ENCODE measurements at regions not wholly inside any gene's neighbourhood (a gene's known extent, or its start where the extent isn't known, plus 50 kb on each side); places are given as distances from the start of the nearest gene placed in this dataset.

DNA sequence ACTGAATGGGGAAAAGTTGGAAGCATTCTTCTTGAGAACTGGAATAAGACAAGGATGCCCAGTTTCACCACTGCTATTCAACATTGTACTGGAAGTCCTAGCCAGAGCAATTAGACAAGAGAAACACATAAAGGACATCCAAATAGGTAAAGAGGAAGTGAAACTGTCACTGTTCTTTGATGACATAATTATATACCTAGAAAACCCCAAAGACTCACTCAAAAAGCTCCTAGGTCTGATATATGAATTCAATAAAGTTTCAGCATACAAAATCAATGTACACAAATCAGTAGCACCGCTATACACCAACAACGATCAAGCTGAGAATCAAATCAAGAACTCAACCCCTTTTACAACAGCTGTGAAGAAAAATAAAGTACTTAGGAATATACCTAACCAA, 157.3 kb upstream of the DDHD1 start:
- H3K36me3 Mint-ChIP-seq (ENCODE audit: insufficient read depth in 1 of 3, low read depth in 3 of 3): peaks cover 18 to 42% (median 20%) of the 10 kb centered on the region in 3 experiments
- no CpG with 5 or more reads among the region's 2 CpGs for WGBS (ENCODE audit: extremely low coverage, insufficient read length, low lambda C conversion rate)
- H2AK5ac ChIP-seq (ENCODE audit: insufficient read length, low read length): no peak overlapping the region
- H4K8ac ChIP-seq (replicated peaks; ENCODE audit: insufficient read length, low read depth, low read length): no peak overlapping the region
- no peak overlapping the region for H2BK120ac ChIP-seq (ENCODE audit: low read depth, low read length, poor library complexity, severe bottlenecking)
- TF ChIP-seq, protein P1, sequence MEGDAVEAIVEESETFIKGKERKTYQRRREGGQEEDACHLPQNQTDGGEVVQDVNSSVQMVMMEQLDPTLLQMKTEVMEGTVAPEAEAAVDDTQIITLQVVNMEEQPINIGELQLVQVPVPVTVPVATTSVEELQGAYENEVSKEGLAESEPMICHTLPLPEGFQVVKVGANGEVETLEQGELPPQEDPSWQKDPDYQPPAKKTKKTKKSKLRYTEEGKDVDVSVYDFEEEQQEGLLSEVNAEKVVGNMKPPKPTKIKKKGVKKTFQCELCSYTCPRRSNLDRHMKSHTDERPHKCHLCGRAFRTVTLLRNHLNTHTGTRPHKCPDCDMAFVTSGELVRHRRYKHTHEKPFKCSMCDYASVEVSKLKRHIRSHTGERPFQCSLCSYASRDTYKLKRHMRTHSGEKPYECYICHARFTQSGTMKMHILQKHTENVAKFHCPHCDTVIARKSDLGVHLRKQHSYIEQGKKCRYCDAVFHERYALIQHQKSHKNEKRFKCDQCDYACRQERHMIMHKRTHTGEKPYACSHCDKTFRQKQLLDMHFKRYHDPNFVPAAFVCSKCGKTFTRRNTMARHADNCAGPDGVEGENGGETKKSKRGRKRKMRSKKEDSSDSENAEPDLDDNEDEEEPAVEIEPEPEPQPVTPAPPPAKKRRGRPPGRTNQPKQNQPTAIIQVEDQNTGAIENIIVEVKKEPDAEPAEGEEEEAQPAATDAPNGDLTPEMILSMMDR (conservative IDR thresholded peaks at IDR 0.05): no peak
- H3K4me2 ChIP-seq (ENCODE audit: insufficient read depth, insufficient read length, low read length): no peak overlapping the region
- H3K27me3 ChIP-seq (ENCODE audit: insufficient read depth, low read length): no peaks in the 10 kb centered on the region
- H2BK20ac ChIP-seq (ENCODE audit: low read depth, low read length, poor library complexity, severe bottlenecking): no peak overlapping the region
- H3K79me1 ChIP-seq (ENCODE audit: insufficient read depth, low read depth, low read length, poor library complexity, severe bottlenecking): no peaks in the 10 kb centered on the region
- no peak overlapping the region for H3K9ac ChIP-seq (ENCODE audit: extremely low read depth, insufficient read length, low read length)
- H3K14ac ChIP-seq (ENCODE audit: insufficient read depth, low read length): no peak overlapping the region
- H3K56ac ChIP-seq (ENCODE audit: insufficient read length, low read depth, low read length): no peak overlapping the region
- H3K4me3 Mint-ChIP-seq: no peak overlapping the region
- no peaks in the 10 kb centered on the region for H3K79me2 ChIP-seq (ENCODE audit: insufficient read depth, low read length)
- no peak overlapping the region for H3K27ac Mint-ChIP-seq
- H4K20me1 ChIP-seq (ENCODE audit: control insufficient read depth, insufficient read depth, insufficient read length): no peaks in the 10 kb centered on the region
- no peaks in the 10 kb centered on the region for H3K9me3 ChIP-seq (ENCODE audit: control insufficient read depth, low read depth, low read length)
- H3K4ac ChIP-seq (ENCODE audit: low read depth, low read length): no peak overlapping the region
- no peaks in the 10 kb centered on the region for H3K23me2 ChIP-seq (ENCODE audit: insufficient read length, low read depth, low read length, poor library complexity, severe bottlenecking)
- H3K27me3 Mint-ChIP-seq (ENCODE audit: low read depth): no peaks in the 10 kb centered on the region
- H3T11ph ChIP-seq (ENCODE audit: low read length): no peak overlapping the region
- H2AFZ ChIP-seq (ENCODE audit: low read length): no peak overlapping the region
- DNase-seq: no peak
- H3K27ac ChIP-seq (ENCODE audit: insufficient read length, low read depth, low read length): no peak overlapping the region
- H2BK12ac ChIP-seq (ENCODE audit: insufficient read length, low read depth, low read length): no peak overlapping the region
- peaks cover 0 to 3% of the 10 kb centered on the region in 2 experiments; a peak in 1 of 4 replicates for H3K4me1 Mint-ChIP-seq
- H3K23ac ChIP-seq (ENCODE audit: insufficient read length, low read depth, low read length): no peak overlapping the region
- peaks cover 31 to 40% of the 10 kb centered on the region in 2 experiments for H3K9me3 Mint-ChIP-seq
- H3K18ac ChIP-seq (ENCODE audit: insufficient read length, low read depth, low read length): no peak overlapping the region
- no peak overlapping the region for H4K91ac ChIP-seq (ENCODE audit: insufficient read length, low read depth, low read length)
- H2BK15ac ChIP-seq (ENCODE audit: low read depth, low read length): no peak overlapping the region
- H4K5ac ChIP-seq (ENCODE audit: insufficient read length, low read depth, low read length): no peak overlapping the region
- H3K4me1 ChIP-seq (ENCODE audit: insufficient read depth, low read length): no peaks in the 10 kb centered on the region
- no peak overlapping the region for H2BK5ac ChIP-seq (ENCODE audit: insufficient read length, low read length)
